Heart left ventricle (tissue), 16 donors: ENCODE measurements at regions not wholly inside any gene's neighbourhood (a gene's known extent, or its start where the extent isn't known, plus 50 kb on each side); places are given as distances from the start of the nearest gene placed in this dataset.

Source experiments
- ATAC-seq, 4 donors: fragments of 200-7000 bp; cut with Tn5 transposase; one replicate each; pipeline ENCODE4 v1.9.1; 2020 to 2022; ENCODE audit warnings: moderate library complexity in 4 of 4, mild to moderate bottlenecking in 3 of 4, moderate number of reproducible peaks in 1 of 4
- DNase-seq, 5 donors: peaks; one replicate each; pipeline ENCODE4 v3.0.0-alpha.2; 2020
- H3K27ac ChIP-seq, 12 donors: fragments of 200-600 bp; sonication (generic) in 4 of 12; one replicate each; pipeline versions ENCODE4 v1.5.0 to v1.8.0; 2016 to 2022; ENCODE audit warnings: mild to moderate bottlenecking in 2 of 12
- H3K27me3 ChIP-seq, 9 donors: fragments of 200-600 bp; sonication (generic) in 2 of 9; one replicate each; pipeline versions ENCODE4 v1.5.1 to v1.8.0; 2016 to 2022; ENCODE audit warnings: mild to moderate bottlenecking in 3 of 9
- H3K36me3 ChIP-seq, 9 donors: fragments of 200-600 bp; sonication (generic) in 2 of 9; one replicate each; pipeline versions ENCODE4 v1.5.0 to v1.8.0; 2018 to 2022; ENCODE audit warnings: mild to moderate bottlenecking in 2 of 9
- H3K4me1 ChIP-seq, 12 donors: fragments of 200-600 bp; sonication (generic) in 4 of 12; one replicate each; pipeline versions ENCODE4 v1.5.0 to v1.8.0; 2016 to 2022; ENCODE audit warnings: mild to moderate bottlenecking in 3 of 12
- H3K4me3 ChIP-seq, 12 donors: fragments of 200-600 bp; sonication (generic) in 4 of 12; one replicate each; pipeline versions ENCODE4 v1.5.0 to v1.8.0; 2017 to 2022; ENCODE audit warnings: mild to moderate bottlenecking in 9 of 12, moderate library complexity in 4 of 12
- H3K9me3 ChIP-seq, 12 donors: fragments of 200-600 bp; sonication (generic) in 4 of 12; one replicate each; pipeline versions ENCODE4 v1.5.0 to v1.8.0; 2016 to 2022; ENCODE audit warnings: mild to moderate bottlenecking in 1 of 12
- POLR2A ChIP-seq, 2 donors: fragments of 450-650 bp; IDR thresholded peaks; one replicate each; pipeline ENCODE4 v1.6.1; 2017; ENCODE audit warnings: antibody characterized with exemption in 2 of 2, mild to moderate bottlenecking in 2 of 2, moderate library complexity in 2 of 2
- WGBS, 4 donors: extraction: QIAGEN DNeasy Blood & Tissue Kit in 2 of 4; methylation state at CpG; one replicate each; pipeline versions ENCODE4 v1.1.5 to v1.1.7; 2013 to 2018; 5-methylcytosine and 5-hydroxymethylcytosine counted together
- intact Hi-C, 10 donors: fragments of 100-400 bp; cut with DNase I; formaldehyde crosslinking; loops; one replicate each; pipeline versions ENCODE4 v1.11.1 to v1.14.2; 2022
- TF ChIP-seq, protein P1 (sequence below), 12 donors: fragments of 200-600 bp; sonication (generic) in 4 of 12; IDR thresholded peaks; one replicate each; pipeline versions ENCODE4 v1.5.0 to v1.8.0; 2018 to 2022; ENCODE audit warnings: antibody characterized with exemption in 12 of 12, mild to moderate bottlenecking in 5 of 12
- donor health status: ischemic (EF 13 %, LVEDD 7.1; RV severe dilation, severe dysfunction).
- donor health status: healthy with polysubstance abuse.
- donor health status: DM: no; HTN: yes; CAD: no.
- donor health status: DM: no; HTN: no; CAD: no.
- donor health status: ischemic (EF 25% LVEDD 6.9; RV normal size, moderate dysfunction).
- donor health status: ischemic (EF 25% LVEDD 5.7; RV mildly dilated, moderate dysfunction).
- donor health status: healthy.
- donor health status: DM: yes; HTN: yes; CAD: no.
- donor health status: ischemic (EF 35%, LVEDD 5.7; RV mildly dilated, moderate dysfunction).
- donor health status: nonischemic (EF 11% LVEDD 7.7; RV severe dilation, severe dysfunction).
- donor health status: DM: yes; HTN: yes; CAD: no.
- donor health status: PGD.
- donor health status: ischemic (EF 29% LVEDD 5.4; RV normal size, mild dysfunction).
- donor health status: nonischemic (EF 23%, LVEDD 6.1; RV moderate dilation, normal function).

DNA sequence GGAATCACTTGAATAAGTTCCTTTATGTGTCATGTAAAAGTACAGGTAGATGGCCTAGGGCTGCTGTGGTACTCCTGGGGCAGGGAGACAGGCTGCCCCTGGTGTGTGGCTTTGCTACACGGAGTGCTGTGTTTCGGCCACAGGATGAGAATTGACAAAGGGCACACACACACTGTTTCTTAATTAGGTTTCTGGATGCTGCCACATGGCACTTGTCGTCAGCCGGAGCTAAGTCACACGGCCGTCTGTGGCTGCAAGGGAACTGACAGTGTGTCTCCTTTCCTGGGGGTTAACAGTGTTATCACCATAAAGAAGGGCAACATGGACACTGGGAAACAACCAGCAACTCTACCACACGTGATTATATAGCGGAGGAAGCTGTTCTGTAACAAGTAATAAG, 55.7 kb upstream of the CREB5 start:
- peaks cover 0 to 20% (median 2%) of the 10 kb centered on the region in 12 donors for H3K4me1 ChIP-seq
- DNase-seq (no peak), ATAC-seq (peak in 3 of 4 donors; percentile 50 to 63 (median 60))
- intact Hi-C loops: no loop called here
- H3K4me3 ChIP-seq: no peak overlapping the region
- no peaks in the 10 kb centered on the region for H3K27me3 ChIP-seq
- H3K36me3 ChIP-seq: no peaks in the 10 kb centered on the region
- H3K9me3 ChIP-seq: no peaks in the 10 kb centered on the region
- H3K27ac ChIP-seq: peak overlapping the region in 2 of 12 donors; percentile 17 to 28
- 33 to 44% (median 39%) methylated on average over 8 of the region's 8 CpGs for WGBS, 4 donors
- TF ChIP-seq, protein P1, sequence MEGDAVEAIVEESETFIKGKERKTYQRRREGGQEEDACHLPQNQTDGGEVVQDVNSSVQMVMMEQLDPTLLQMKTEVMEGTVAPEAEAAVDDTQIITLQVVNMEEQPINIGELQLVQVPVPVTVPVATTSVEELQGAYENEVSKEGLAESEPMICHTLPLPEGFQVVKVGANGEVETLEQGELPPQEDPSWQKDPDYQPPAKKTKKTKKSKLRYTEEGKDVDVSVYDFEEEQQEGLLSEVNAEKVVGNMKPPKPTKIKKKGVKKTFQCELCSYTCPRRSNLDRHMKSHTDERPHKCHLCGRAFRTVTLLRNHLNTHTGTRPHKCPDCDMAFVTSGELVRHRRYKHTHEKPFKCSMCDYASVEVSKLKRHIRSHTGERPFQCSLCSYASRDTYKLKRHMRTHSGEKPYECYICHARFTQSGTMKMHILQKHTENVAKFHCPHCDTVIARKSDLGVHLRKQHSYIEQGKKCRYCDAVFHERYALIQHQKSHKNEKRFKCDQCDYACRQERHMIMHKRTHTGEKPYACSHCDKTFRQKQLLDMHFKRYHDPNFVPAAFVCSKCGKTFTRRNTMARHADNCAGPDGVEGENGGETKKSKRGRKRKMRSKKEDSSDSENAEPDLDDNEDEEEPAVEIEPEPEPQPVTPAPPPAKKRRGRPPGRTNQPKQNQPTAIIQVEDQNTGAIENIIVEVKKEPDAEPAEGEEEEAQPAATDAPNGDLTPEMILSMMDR (IDR thresholded peaks at IDR 0.05): no peak
- no peak for TF ChIP-seq POLR2A (IDR thresholded peaks at IDR 0.05)

DNA sequence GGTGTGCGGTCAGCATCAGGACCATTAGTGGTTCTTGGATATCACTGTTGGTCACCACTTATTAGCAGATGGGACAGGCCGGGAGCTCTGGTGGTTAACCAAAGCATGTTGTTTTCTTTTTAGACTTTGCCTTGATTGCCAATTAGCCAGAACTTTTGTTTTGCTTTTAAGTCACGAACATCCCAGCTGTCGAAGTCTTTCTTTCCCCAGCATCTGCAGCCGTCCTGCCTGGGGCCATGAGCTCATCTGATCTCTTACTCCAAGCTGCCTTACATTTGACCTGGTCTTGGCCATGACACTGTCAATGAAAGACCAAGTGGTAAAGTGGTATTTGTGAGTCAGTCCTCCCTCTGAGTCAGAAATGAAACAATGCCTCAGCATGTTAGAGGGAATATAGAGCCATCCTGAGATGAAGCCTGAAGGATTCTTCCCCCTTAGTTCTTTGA, 53.9 kb upstream of the CREB5 start:
- no peaks in the 10 kb centered on the region for H3K36me3 ChIP-seq
- H3K27me3 ChIP-seq: no peaks in the 10 kb centered on the region
- DNase-seq: no peak
- H3K9me3 ChIP-seq: no peaks in the 10 kb centered on the region
- H3K4me3 ChIP-seq: no peak overlapping the region
- intact Hi-C loops: no loop called here
- no peak overlapping the region for H3K27ac ChIP-seq
- ATAC-seq: peak in 1 of 4 donors; percentile 39
- TF ChIP-seq POLR2A (IDR thresholded peaks at IDR 0.05): no peak
- TF ChIP-seq, protein P1 (IDR thresholded peaks at IDR 0.05): no peak
- peaks cover 0 to 15% (median 2%) of the 10 kb centered on the region in 12 donors for H3K4me1 ChIP-seq
- WGBS, 4 donors: 88 to 90% (median 90%) methylated on average over 4 to 5 of the region's 5 CpGs

DNA sequence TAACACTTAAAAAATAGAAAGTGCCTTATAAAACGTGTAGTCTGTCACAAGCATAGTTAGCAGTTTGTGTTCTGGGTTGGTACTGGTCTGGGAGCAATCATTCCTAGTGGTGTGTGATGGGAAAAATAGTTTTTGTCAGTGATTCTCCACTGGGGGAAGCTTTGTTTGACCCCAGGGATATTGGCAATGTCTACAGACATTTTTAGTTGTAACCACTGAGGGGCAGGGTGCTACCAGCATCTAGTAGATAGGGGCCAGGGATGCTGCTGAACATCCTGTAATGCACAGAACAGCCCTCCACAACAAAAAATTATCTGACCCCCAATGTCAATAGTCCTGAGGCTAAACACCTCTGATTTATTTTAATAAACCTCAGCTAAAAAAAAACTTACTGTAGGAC, 51.6 kb upstream of the CREB5 start:
- H3K27me3 ChIP-seq: no peaks in the 10 kb centered on the region
- no peaks in the 10 kb centered on the region for H3K36me3 ChIP-seq
- TF ChIP-seq, protein P1 (IDR thresholded peaks at IDR 0.05): peak in 1 of 12 donors; percentile 19
- no peak for TF ChIP-seq POLR2A (IDR thresholded peaks at IDR 0.05)
- WGBS, 4 donors: 75 to 85% (median 80%) methylated on average over 1 of the region's 1 CpG
- H3K4me3 ChIP-seq: no peak overlapping the region
- H3K9me3 ChIP-seq: peaks cover 0 to 7% (median 0%) of the 10 kb centered on the region in 12 donors
- intact Hi-C loops: no loop called here
- DNase-seq (no peak), ATAC-seq (no peak)
- H3K27ac ChIP-seq: no peak overlapping the region
- H3K4me1 ChIP-seq: peaks cover 0 to 10% (median 2%) of the 10 kb centered on the region in 12 donors

DNA sequence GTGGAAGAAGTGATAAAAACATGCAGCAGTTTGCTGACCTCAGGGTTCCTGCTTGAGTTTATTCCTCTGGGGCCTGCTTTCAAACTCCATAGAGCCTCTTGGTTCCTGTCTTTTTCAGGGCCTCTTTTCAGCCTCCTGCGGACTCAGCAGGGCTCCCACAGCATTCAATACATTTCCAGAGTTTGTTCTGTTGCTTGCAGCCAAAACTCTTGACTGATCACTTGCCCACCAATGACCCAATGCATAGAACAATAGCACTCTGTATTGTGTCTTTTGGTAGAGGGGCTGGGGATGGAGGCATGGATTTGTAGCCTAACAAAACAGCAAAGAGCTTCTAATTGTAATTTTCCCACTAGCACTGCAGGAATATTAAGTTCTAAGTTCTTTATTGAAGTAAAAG, 50.8 kb upstream of the CREB5 start:
- ATAC-seq: no peak

More for the DNA sequence above, 50.8 kb upstream of the CREB5 start:
- Histone ChIP-seq H3K9me3 (peaks cover 0 to 7% (median 0%) of the 10 kb centered on the region in 12 donors), H3K4me1 (peaks cover 0 to 2% (median 0%) of the 10 kb centered on the region in 12 donors), H3K4me3 (no peak overlapping the region), H3K27me3 (peaks cover 0 to 3% (median 0%) of the 10 kb centered on the region in 9 donors), H3K36me3 (no peaks in the 10 kb centered on the region), H3K27ac (no peak overlapping the region)
- 58 to 77% (median 71%) methylated on average over 1 of the region's 1 CpG for WGBS, 4 donors
- no peak for DNase-seq
- no peak for TF ChIP-seq POLR2A (IDR thresholded peaks at IDR 0.05)
- TF ChIP-seq, protein P1 (IDR thresholded peaks at IDR 0.05): no peak
- intact Hi-C loops: no loop called here
